Tongue (tissue), 1 donor: ENCODE measurements at regions not wholly inside any gene's neighbourhood (a gene's known extent, or its start where the extent isn't known, plus 50 kb on each side); places are given as distances from the start of the nearest gene placed in this dataset.
A peak's percentile ranks its signal among the peaks of the same experiment; 100 is the strongest.

Source experiments
- DNase-seq: peaks from one replicate; pipeline ENCODE4 v3.0.0-alpha.2; 2015

DNA sequence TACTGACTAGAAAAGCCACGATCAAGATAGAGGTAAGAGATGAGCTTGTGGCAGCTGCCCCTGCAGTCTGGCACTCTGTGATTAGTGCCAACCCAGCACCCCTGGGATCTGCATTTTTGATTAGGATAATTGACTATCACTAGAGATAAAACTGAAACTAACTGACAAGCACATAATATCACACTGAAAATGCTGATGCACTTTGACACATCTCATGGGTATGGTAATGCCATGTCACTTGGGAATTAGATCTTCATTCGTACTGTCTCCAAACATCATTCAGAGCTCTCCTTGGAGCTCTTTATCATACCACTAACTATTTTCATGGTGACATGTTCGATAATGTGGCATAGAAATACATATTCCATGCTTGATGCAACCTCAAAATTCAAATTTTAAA, 612.9 kb upstream of the BTBD3 start:
- DNase-seq: no peak

GRCh38 chr20:11305406-11305805, 612.3 kb upstream of the BTBD3 start:
- DNase-seq: no peak

GRCh38 chr20:11311659-11312224, 606.0 kb upstream of the BTBD3 start:
- no peak for DNase-seq

GRCh38 chr20:11315525-11315924, 602.2 kb upstream of the BTBD3 start:
- DNase-seq: no peak

GRCh38 chr20:11316244-11316643, 601.4 kb upstream of the BTBD3 start:
- DNase-seq: no peak

DNA sequence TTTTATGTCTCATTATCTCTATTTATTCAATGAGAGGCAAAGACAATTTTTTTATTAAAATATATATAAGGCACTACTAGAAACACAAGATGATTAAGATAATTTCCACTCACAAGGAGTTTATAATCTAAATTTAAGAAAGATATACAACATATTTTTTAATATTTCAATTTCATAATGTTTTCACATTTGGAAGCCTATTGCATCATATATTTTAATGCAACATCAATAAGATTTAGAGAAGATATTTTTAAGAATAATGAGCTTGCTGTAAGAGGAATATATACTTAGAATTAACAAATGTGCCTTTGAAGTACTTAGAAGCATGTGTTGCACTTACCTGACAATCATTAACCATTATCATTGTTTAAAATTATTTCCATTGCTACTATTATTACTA, 597.7 kb upstream of the BTBD3 start:
- DNase-seq: no peak

- DNase-seq: peak; percentile 9
These were observed 593.9 kb upstream of the BTBD3 start for GRCh38 chr20:11323816-11324215.

DNA sequence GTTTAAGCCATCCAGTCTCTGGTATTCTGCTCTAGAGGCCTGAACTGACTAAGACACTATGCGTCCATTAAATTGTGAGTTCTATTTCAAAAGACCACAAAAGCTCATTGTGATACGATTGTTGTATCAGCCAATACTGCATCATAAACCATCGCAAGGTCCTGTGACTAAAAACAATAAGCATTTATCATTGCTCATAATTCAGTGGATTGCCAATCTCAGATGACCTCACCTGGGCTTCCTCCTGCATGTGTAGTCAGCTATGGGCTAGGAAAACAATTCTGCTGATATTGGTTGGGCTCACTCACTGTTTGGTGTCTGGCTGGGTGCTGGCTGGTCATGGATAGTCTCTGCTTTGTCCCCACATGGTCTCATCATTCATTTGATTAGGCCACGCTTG, 592.7 kb upstream of the BTBD3 start:
- DNase-seq: no peak

DNA sequence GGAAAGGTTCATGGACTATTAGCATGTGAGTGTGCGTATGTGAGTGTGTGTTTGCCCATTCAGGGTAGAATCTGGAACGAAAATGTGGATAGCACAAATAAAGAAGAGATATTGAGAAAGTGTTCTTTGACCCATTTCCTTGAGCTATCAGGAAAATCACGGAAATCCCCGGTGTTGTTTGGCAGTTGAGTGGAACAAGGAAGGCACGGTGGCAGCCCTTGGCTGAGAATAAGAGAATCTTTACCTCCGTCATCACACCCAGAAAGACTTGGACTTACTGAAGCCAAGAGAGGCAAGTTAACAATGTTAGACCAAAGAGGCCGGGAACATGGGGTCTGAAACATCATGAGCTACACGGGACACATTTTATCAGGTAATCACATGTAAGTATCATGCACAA, 588.9 kb upstream of the BTBD3 start:
- no peak for DNase-seq

DNA sequence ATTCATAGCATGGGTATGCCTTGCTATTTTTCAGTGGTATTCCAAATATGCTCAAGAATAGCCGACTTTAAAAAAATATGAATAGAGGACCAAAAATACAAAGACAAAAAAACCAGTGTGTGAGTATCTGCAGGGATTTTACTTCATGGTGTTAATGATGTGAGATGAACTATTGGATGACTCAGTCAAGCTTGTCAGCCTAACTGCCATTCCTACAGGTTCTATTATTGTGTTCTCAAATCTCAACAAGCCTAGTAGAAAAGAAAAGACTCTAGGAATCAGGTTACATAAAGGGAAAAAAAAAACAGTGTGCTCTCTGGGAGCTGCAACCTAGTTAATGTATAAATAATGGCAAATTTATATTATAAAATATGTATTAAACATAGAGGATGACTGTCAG, 588.4 kb upstream of the BTBD3 start:
- DNase-seq: no peak

DNA sequence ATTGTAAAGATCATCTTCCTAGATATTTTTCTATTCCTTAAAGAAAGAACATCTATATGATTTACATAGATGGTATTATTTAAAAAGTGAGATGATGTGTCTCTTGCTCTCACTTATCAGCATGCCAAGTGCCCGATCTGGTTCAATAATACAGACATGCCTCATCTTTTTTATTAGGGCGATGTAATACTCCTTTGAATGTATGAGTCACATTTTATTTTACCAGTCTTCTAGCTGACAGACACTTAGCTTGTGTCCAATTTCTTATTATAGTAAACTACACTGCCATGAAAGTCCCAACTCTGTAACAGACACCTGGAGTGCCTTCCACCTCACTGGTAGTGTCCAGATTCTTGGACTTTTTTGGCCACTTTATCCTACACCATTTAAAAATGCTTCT, 586.6 kb upstream of the BTBD3 start:
- no peak for DNase-seq

- no peak for DNase-seq
These were observed 585.3 kb upstream of the BTBD3 start for GRCh38 chr20:11332381-11332780.

DNA sequence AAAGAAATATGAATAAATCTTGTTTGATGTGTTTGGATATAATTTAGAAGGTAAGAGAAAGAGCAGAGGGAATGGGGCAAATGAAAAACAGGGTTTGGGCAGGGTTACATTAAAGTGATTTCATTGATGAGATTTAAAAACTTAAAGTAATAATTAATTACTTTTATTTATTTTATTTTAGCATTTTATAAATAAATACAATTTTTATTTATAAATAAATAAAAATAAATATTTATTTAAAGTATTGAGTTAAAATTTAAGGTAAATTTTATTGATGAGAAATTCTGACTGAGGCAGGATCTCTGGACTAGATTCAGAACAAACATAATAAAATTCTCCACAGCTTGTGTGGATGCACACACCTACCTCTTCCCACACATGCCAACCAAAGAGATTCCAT, 584.1 kb upstream of the BTBD3 start:
- no peak for DNase-seq

DNA sequence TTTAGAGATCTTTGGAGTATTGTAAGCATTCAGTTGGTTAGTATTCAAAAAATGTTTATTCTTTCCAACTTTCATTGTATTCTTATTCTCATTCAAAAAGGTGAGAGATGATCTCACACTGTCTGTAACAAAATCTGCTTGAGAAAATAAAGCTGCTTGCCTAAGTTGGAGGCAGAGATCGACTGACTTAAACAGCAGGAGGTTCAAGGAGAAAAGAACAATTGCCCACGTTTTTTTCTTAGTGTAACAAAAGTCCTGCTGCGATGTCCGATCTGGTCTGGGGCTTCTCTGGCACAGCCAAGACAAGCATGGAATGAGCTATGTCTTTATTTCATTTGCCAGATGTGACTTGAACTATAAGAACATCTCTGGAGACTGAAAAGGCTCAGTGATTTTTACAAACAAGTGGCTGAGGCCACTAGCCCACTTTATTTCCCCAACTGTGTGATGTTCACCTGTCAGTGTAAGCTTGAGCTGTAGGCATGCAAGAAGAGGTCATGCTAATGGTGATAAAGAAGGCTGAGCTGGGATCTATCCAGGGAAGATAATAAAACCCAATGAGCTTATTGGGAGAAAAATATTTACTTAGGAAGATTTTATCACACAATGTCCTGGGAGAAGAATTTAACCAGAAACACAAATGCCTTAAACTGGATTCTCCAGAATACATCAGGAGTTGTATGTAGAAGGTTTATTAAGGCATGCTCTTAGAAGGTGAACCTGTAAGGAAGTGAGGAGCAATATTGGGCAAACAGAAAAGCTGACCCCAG, 580.1 kb upstream of the BTBD3 start:
- DNase-seq: no peak

DNA sequence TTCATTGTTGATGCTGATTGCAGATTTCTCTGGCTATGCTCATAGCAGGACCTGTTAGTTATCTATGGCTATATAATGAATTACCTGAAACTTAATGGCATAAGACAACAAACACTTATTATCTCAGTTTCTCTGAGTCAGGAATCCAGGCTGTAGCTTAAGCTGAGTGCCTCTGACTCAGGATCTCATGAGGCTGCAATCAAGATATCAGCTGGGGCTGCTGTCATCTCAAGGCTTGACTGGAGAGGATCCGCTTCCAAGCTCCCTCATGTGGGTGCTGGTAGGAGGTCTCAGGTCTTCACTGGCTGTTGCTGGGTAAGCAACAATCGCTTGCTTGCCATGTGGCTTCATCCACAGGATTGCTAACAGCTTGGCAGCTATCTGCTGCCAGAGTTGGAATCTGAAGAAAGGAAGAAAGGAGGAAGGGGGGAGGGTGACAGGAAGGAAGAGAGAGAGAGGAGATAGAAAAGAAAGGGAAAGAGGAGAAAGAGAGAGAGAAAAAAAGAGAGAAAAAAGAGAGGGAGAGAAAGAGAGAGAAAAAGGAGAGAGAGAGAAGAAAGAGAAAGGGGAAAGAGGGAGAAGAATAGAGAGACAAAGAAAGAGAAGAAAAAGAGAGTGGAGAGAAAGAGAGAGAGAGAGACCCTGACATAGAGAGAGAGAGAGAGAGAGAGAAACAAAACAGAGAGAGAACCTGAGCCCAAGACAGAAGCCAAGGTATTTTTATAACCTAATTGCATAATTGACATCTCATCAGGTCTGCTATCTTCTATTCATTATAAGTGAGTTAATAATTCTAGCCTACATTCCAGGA, 579.0 kb upstream of the BTBD3 start:
- DNase-seq: no peak

DNA sequence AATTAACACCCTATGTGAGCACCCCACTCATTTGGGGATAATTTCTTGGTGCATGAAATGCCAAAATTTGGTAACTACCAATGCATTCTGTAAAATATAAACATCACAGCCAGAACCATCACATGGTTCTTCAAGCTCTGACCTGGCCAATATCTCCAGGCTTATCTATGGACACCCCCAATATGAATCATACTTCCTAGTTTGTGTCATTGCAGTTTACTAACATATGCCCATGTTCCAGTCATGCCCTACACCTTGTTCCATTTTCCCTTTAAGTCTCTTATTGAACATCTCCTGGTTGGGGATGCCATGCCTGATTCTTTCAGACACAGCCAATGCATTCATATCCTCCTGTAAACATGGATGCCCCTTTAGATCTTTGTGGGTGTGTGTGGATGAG, 572.8 kb upstream of the BTBD3 start:
- DNase-seq: no peak

GRCh38 chr20:11347738-11348137, 570.0 kb upstream of the BTBD3 start:
- no peak for DNase-seq

DNA sequence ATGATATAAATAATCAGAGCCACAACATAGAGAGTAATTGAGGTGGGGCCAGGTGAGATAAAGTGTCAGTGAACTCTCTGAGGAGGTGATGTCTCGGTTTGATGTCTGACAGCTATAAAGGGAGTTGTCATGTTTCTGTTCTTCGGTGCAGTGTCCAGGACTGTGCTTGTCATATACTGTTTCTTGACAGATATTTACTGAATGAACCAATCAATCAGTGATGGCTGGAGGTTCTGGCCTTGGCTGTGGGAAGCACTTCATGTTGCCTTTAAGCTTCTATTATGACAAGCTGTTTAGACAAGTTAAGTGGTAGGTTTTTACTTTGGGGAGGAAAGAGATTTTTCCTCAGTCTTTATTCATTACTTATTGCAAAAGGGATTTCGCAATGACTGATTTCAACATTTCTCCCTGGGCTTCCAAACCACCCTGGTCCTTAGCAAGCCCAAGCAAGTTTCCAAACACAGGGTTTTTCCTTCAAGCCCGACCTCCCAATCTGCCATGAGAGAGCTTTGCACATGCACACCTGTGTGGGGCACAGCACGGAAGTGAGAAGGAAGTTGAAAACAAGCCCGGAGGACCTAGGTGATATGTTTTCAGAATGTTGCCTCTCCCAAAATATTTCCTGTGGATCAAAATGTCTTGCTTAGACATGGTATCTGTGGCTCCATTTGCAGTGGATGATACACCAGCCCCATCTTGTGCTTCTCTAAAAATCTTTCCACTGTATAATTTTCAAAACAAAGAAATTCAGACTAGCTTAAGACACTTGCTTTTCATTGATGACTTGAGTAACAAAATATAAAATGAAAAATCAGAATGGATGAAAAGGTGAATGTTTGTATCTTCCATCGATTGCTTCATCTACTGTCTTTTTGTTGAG, 567.3 kb upstream of the BTBD3 start:
- DNase-seq: peak; percentile 40

- DNase-seq: no peak
These were observed 565.7 kb upstream of the BTBD3 start for GRCh38 chr20:11352041-11352440.

DNA sequence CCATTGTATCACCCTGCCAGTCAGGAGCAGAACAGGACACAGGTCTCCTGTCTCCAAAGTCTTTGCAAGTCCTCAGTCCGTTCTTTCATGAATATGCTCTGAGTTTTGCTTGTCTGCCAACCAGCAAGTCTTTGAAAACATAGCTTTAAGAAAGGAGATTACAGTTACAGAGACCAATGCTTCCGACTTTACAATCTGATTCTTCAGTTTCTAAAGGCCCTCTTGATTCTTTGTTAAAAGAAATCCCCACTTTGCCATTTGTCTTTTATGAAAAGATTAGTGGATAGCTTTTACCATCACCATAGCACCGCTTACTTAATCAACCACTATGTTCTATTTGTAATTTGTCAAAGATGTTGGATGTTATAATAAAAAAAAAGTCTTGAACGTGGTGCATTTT, 562.8 kb upstream of the BTBD3 start:
- no peak for DNase-seq

GRCh38 chr20:11355345-11355744, 562.3 kb upstream of the BTBD3 start:
- DNase-seq: peak; percentile 77

DNA sequence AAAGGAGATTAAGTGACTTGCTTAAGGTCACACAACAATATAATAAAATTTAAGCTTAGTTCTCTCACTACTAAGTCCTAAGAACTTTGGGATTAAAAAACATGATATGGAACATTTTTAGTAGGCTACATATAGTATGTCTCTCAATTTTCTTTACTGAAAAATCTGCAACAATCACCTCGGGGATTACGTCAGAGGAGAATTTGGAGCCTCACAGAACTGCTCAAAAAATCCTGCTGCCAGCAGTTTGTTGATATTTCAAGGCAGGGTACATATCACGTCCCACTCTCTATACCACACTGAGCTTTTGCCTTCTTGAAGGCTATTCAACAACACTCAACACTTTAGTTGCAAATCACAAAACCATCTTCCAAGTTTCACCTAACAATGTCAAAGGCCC, 561.6 kb upstream of the BTBD3 start:
- DNase-seq: no peak

DNA sequence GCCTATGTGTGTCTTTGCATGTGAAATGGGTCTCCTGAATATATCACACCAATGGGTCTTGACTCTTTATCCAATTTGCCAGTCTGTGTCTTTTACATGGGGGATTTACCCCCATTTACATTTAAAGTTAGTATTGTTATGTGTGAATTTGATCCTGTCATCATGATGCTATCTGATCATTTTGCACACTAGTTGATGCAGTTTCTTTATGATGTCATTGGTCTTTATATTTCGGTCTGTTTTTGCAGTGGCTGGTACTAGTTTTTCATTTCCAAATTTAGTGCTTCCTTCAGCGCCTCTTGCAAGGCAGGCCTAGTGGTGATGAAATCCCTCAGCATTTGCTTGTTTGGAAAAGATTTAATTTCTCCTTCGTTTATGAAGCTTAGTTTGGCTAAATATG, 555.2 kb upstream of the BTBD3 start:
- DNase-seq: no peak
